ENCODE measurements at regions not wholly inside any gene's neighbourhood (a gene's known extent, or its start where the extent isn't known, plus 50 kb on each side); places are given as distances from the start of the nearest gene placed in this dataset.

DNA sequence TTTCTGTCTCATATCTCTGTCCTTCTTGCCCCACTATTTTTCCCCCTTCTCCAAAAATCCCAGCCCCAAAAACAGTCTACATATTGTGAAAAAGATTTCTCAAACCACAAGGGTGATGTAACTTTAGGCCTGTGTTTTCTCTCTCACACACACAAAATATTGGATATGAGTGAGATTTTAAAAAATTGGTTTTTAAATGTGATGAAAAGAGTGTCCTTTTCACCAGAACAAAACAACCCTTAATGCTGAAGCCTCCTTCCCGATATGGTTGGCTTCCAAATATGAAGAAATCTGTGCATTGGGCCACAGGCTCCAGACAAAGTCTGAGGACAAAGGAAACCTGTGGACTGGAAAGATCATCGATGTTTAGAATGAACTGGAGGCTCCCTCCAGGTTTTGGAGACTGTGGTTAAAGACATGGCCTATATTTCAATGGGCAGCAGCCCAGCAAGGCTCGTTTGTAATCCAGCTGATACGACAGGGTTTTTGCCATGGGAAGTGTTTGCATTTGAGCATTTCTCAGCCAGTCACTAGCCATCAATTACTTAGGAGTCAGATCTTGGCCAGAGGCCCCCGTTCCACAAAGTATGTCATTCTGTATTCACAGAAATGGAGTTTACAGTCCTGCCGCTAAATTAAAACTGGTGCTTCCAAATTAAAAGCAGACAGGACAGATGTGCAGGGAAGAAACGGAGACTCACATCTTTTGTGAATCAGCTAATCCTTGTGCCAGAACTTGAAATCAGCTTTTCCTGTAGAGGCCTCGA, 546.3 kb downstream of the EBF1 start:
- Histone ChIP-seq H3K9me2 (replicated peaks; ENCODE audit: insufficient read depth, low read length) (no peaks in the 10 kb centered on the region), H2AFZ (ENCODE audit: low read depth, low read length, severe bottlenecking) (no peak overlapping the region), H3K9me3 (ENCODE audit: insufficient read depth, low read length) (no peaks in the 10 kb centered on the region), H4K20me1 (ENCODE audit: low read depth, low read length) (no peaks in the 10 kb centered on the region), H3K9ac (ENCODE audit: low read length) (no peak overlapping the region), H3K4me3 (ENCODE audit: insufficient read depth, low read length, poor library complexity, severe bottlenecking) (no peak overlapping the region), H3K36me3 (ENCODE audit: low read length) (no peaks in the 10 kb centered on the region), H3K79me2 (ENCODE audit: insufficient read depth, low read length) (no peaks in the 10 kb centered on the region), H3F3A (ENCODE audit: insufficient read depth) (no peaks in the 10 kb centered on the region), H3K4me2 (ENCODE audit: low read depth, low read length, poor library complexity, severe bottlenecking) (no peak overlapping the region), H3K27ac (ENCODE audit: low read depth, low read length) (no peak overlapping the region), H3K27me3 (ENCODE audit: low read length) (no peaks in the 10 kb centered on the region)
- no peak for TF ChIP-seq EZH2phosphoT487 (conservative IDR thresholded peaks at IDR 0.05; ENCODE audit: low read length)
- no peak for TF ChIP-seq CTCF (IDR thresholded peaks at IDR 0.05; ENCODE audit: insufficient read depth, low read length, poor library complexity, severe bottlenecking)

DNA sequence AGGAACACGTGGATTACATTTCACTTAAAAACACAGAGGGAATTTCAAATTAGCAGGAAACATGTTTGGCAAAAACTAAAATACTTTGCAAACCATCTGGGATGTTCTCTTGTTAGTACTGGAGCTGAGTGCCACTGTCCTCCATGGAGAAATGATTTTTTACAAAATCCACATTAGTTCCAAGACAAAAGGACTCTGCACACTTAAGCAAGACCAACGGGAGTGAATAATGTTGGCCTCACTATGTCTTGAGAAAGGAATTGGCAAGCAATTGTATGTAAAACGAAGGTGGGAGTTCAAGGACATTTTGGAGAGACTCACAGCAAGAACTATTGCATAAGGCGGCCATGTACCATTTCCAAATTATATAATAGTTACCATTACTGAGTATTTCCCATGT, 547.5 kb downstream of the EBF1 start:
- H3K27me3 ChIP-seq (ENCODE audit: low read length): no peaks in the 10 kb centered on the region
- TF ChIP-seq CTCF (IDR thresholded peaks at IDR 0.05; ENCODE audit: insufficient read depth, low read length, poor library complexity, severe bottlenecking) (no peak), EZH2phosphoT487 (conservative IDR thresholded peaks at IDR 0.05; ENCODE audit: low read length) (no peak)
- no peaks in the 10 kb centered on the region for H3K9me2 ChIP-seq (replicated peaks; ENCODE audit: insufficient read depth, low read length)
- no peak overlapping the region for H3K9ac ChIP-seq (ENCODE audit: low read length)
- no peak overlapping the region for H2AFZ ChIP-seq (ENCODE audit: low read depth, low read length, severe bottlenecking)
- H3K4me3 ChIP-seq (ENCODE audit: insufficient read depth, low read length, poor library complexity, severe bottlenecking): no peak overlapping the region
- H3K36me3 ChIP-seq (ENCODE audit: low read length): no peaks in the 10 kb centered on the region
- H3K4me2 ChIP-seq (ENCODE audit: low read depth, low read length, poor library complexity, severe bottlenecking): no peak overlapping the region
- H3K27ac ChIP-seq (ENCODE audit: low read depth, low read length): no peak overlapping the region
- H4K20me1 ChIP-seq (ENCODE audit: low read depth, low read length): no peaks in the 10 kb centered on the region
- no peaks in the 10 kb centered on the region for H3F3A ChIP-seq (ENCODE audit: insufficient read depth)
- H3K9me3 ChIP-seq (ENCODE audit: insufficient read depth, low read length): no peaks in the 10 kb centered on the region
- no peaks in the 10 kb centered on the region for H3K79me2 ChIP-seq (ENCODE audit: insufficient read depth, low read length)

- no peak overlapping the region for H3K4me2 ChIP-seq (ENCODE audit: low read depth, low read length, poor library complexity, severe bottlenecking)
- no peaks in the 10 kb centered on the region for H3K9me2 ChIP-seq (replicated peaks; ENCODE audit: insufficient read depth, low read length)
- no peak overlapping the region for H2AFZ ChIP-seq (ENCODE audit: low read depth, low read length, severe bottlenecking)
- H3F3A ChIP-seq (ENCODE audit: insufficient read depth): no peaks in the 10 kb centered on the region
- H3K79me2 ChIP-seq (ENCODE audit: insufficient read depth, low read length): no peaks in the 10 kb centered on the region
- TF ChIP-seq CTCF (IDR thresholded peaks at IDR 0.05; ENCODE audit: insufficient read depth, low read length, poor library complexity, severe bottlenecking): no peak
- no peak for TF ChIP-seq EZH2phosphoT487 (conservative IDR thresholded peaks at IDR 0.05; ENCODE audit: low read length)
- H3K9ac ChIP-seq (ENCODE audit: low read length): no peak overlapping the region
- no peaks in the 10 kb centered on the region for H3K36me3 ChIP-seq (ENCODE audit: low read length)
- no peak overlapping the region for H3K4me3 ChIP-seq (ENCODE audit: insufficient read depth, low read length, poor library complexity, severe bottlenecking)
- no peaks in the 10 kb centered on the region for H4K20me1 ChIP-seq (ENCODE audit: low read depth, low read length)
- H3K27ac ChIP-seq (ENCODE audit: low read depth, low read length): no peak overlapping the region
- no peaks in the 10 kb centered on the region for H3K9me3 ChIP-seq (ENCODE audit: insufficient read depth, low read length)
- H3K27me3 ChIP-seq (ENCODE audit: low read length): no peaks in the 10 kb centered on the region
These were observed 550.4 kb downstream of the EBF1 start for GRCh38 chr5:158549311-158549710.

Measured in SU-DHL-6 (cell line).